GM23248 (cell line): ENCODE measurements at regions not wholly inside any gene's neighbourhood (a gene's known extent, or its start where the extent isn't known, plus 50 kb on each side); places are given as distances from the start of the nearest gene placed in this dataset.

Source experiments
- DNase-seq: peaks from one replicate; pipeline ENCODE4 v3.0.0-alpha.2; 2015
- H2AFZ ChIP-seq: fragments of 200-600 bp; sonication (generic); 2 replicates; pipeline ENCODE4 v1.6.1; 2016; ENCODE audit warnings: antibody characterized with exemption
- H3F3A ChIP-seq: fragments of 200-600 bp; sonication (generic); 2 replicates; pipeline ENCODE4 v1.6.1; 2016; ENCODE audit warnings: mild to moderate bottlenecking, antibody characterized with exemption, mixed run types; ENCODE audit not compliant: insufficient read depth
- H3K27ac ChIP-seq: fragments of 200-600 bp; sonication (generic); 2 replicates; pipeline ENCODE4 v1.5.1; 2016; ENCODE audit warnings: mild to moderate bottlenecking
- H3K27me3 ChIP-seq: fragments of 200-600 bp; sonication (generic); replicated peaks from 2 replicates; pipeline ENCODE4 v1.6.1; 2016; ENCODE audit warnings: mild to moderate bottlenecking; ENCODE audit not compliant: insufficient read depth
- H3K36me3 ChIP-seq: fragments of 200-600 bp; sonication (generic); 2 replicates; pipeline ENCODE4 v1.6.1; 2016; ENCODE audit warnings: low read depth, mild to moderate bottlenecking
- H3K4me1 ChIP-seq: fragments of 200-600 bp; sonication (generic); 2 replicates; pipeline ENCODE4 v1.6.1; 2016; ENCODE audit warnings: mild to moderate bottlenecking; ENCODE audit not compliant: insufficient read depth
- H3K4me2 ChIP-seq: fragments of 200-600 bp; sonication (generic); one replicate; pipeline ENCODE4 v1.6.1; 2016; ENCODE audit warnings: mild to moderate bottlenecking; ENCODE audit not compliant: unreplicated experiment
- H3K4me3 ChIP-seq: fragments of 200-600 bp; sonication (generic); 2 replicates; pipeline ENCODE4 v1.5.1; 2016; ENCODE audit warnings: mild to moderate bottlenecking
- H3K79me2 ChIP-seq: fragments of 200-600 bp; sonication (generic); 2 replicates; pipeline ENCODE4 v1.6.1; 2016; ENCODE audit warnings: mild to moderate bottlenecking; ENCODE audit not compliant: insufficient read depth
- H3K9ac ChIP-seq: fragments of 200-600 bp; sonication (generic); 2 replicates; pipeline ENCODE4 v1.6.1; 2016; ENCODE audit warnings: mild to moderate bottlenecking
- H3K9me2 ChIP-seq: fragments of 200-600 bp; sonication (generic); 2 replicates; pipeline ENCODE4 v1.6.1; 2016; ENCODE audit warnings: mixed run types, mild to moderate bottlenecking, moderate library complexity; ENCODE audit not compliant: insufficient read depth
- H3K9me3 ChIP-seq: fragments of 200-600 bp; sonication (generic); one replicate; pipeline ENCODE4 v1.6.1; 2017; ENCODE audit warnings: low read depth
- H4K20me1 ChIP-seq: fragments of 200-600 bp; sonication (generic); 2 replicates; pipeline ENCODE4 v1.6.0; 2016; ENCODE audit not compliant: insufficient read depth
- EZH2 ChIP-seq: fragments of 200-600 bp; sonication (generic); IDR thresholded peaks from 2 replicates; pipeline ENCODE4 v1.6.1; 2018; ENCODE audit warnings: antibody characterized with exemption, mild to moderate bottlenecking; ENCODE audit not compliant: insufficient read depth, poor library complexity, severe bottlenecking
- EZH2phosphoT487 ChIP-seq: fragments of 200-600 bp; sonication (generic); IDR thresholded peaks from 2 replicates; pipeline ENCODE4 v1.6.1; 2018; ENCODE audit warnings: antibody characterized with exemption, moderate library complexity, mild to moderate bottlenecking, low read depth; ENCODE audit not compliant: insufficient read depth
- WGBS, 2 experiments: methylation state at CpG; one replicate each; pipeline ENCODE4 v1.1.6; 2015 to 2017; ENCODE audit warnings: low lambda C conversion rate in 2 of 2, low coverage in 1 of 2; ENCODE audit errors: missing lambda C conversion rate in 2 of 2; 5-methylcytosine and 5-hydroxymethylcytosine counted together
- in situ Hi-C: fragments of 300-500 bp; cut with MboI; formaldehyde crosslinking; loops from 2 replicates; pipeline ENCODE4 v1.15.0; 2020

- Histone ChIP-seq H2AFZ (no peak overlapping the region), H3K9me3 (no peaks in the 10 kb centered on the region), H3K4me1 (peaks cover 5% of the 10 kb centered on the region; the same call in 1 of the 2 replicates), H3K4me3 (no peak overlapping the region), H3F3A (peaks cover 9% of the 10 kb centered on the region), H4K20me1 (no peaks in the 10 kb centered on the region), H3K9me2 (no peaks in the 10 kb centered on the region), H3K27ac (no peak overlapping the region), H3K9ac (no peak overlapping the region), H3K27me3 (peaks cover 6% of the 10 kb centered on the region; the same call in 1 of the 2 replicates), H3K79me2 (no peaks in the 10 kb centered on the region), H3K4me2 (no peak overlapping the region), H3K36me3 (no peaks in the 10 kb centered on the region)
- DNase-seq: no peak
- no peak for TF ChIP-seq EZH2phosphoT487
- TF ChIP-seq EZH2: no peak
- 55 to 60% methylated on average over 10 of the region's 10 CpGs for WGBS, 2 experiments
- in situ Hi-C loops: no loop called here
These were observed 180.1 kb upstream of the CST7 start for GRCh38 chr20:24768713-24769601.

- H3K36me3 ChIP-seq: no peaks in the 10 kb centered on the region
- no peak overlapping the region for H3K4me3 ChIP-seq
- peaks cover 10% of the 10 kb centered on the region for H3F3A ChIP-seq
- no peak overlapping the region for H2AFZ ChIP-seq
- H3K9me3 ChIP-seq: no peaks in the 10 kb centered on the region
- no peak for DNase-seq
- peaks cover 6% of the 10 kb centered on the region; the same call in 1 of the 2 replicates for H3K27me3 ChIP-seq
- peaks cover 5% of the 10 kb centered on the region; the same call in 1 of the 2 replicates for H3K4me1 ChIP-seq
- WGBS, 2 experiments: 81 to 87% methylated on average over 18 of the region's 18 CpGs
- no peak overlapping the region for H3K27ac ChIP-seq
- no peaks in the 10 kb centered on the region for H3K9me2 ChIP-seq
- TF ChIP-seq EZH2: no peak
- no peak for TF ChIP-seq EZH2phosphoT487
- no peak overlapping the region for H3K4me2 ChIP-seq
- in situ Hi-C loops: loop anchor here (10.0 kb wide), 1 partner anchor 465 kb away; no protein-coding TSS in a partner anchor
- no peaks in the 10 kb centered on the region for H4K20me1 ChIP-seq
- H3K9ac ChIP-seq: no peak overlapping the region
- H3K79me2 ChIP-seq: no peaks in the 10 kb centered on the region
These were observed 179.0 kb upstream of the CST7 start for GRCh38 chr20:24769878-24770627.

GRCh38 chr20:24770628-24771541 is 178.2 kb upstream of the CST7 start:
- Histone ChIP-seq H3K9me3 (no peaks in the 10 kb centered on the region), H3K36me3 (no peaks in the 10 kb centered on the region), H3K9me2 (no peaks in the 10 kb centered on the region), H2AFZ (no peak overlapping the region), H3F3A (peaks cover 10% of the 10 kb centered on the region), H3K4me1 (peaks cover 5% of the 10 kb centered on the region; the same call in 1 of the 2 replicates), H3K9ac (no peak overlapping the region), H3K27ac (no peak overlapping the region), H4K20me1 (no peaks in the 10 kb centered on the region), H3K27me3 (peaks cover 6% of the 10 kb centered on the region; the same call in 1 of the 2 replicates), H3K79me2 (no peaks in the 10 kb centered on the region), H3K4me3 (no peak overlapping the region), H3K4me2 (no peak overlapping the region)
- WGBS, 2 experiments: 79 to 82% methylated on average over 17 of the region's 17 CpGs
- in situ Hi-C loops: loop anchor here (10.0 kb wide), 1 partner anchor 466 kb away; no protein-coding TSS in a partner anchor
- TF ChIP-seq EZH2 (no peak), EZH2phosphoT487 (no peak)
- DNase-seq: no peak
